CD4-positive, alpha-beta T cell (primary cell): ENCODE measurements at regions not wholly inside any gene's neighbourhood (a gene's known extent, or its start where the extent isn't known, plus 50 kb on each side); places are given as distances from the start of the nearest gene placed in this dataset.

Experiments
- ATAC-seq: fragments of 200-7000 bp; cut with Tn5 transposase; one replicate; pipeline ENCODE4 v1.10.0; 2022; ENCODE audit warnings: mild to moderate bottlenecking; ENCODE audit not compliant: poor library complexity
- CTCF ChIA-PET: fragments of 350-600 bp; sonication (Branson Sonifier 250); formaldehyde crosslinking; loops from one replicate; lab custom pipeline; 2021; ENCODE audit warnings: antibody characterized with exemption, inconsistent platforms; lab: Charles Lee
- POLR2A ChIA-PET: fragments of 350-600 bp; sonication (Branson Sonifier 250); formaldehyde crosslinking; loops from one replicate; lab custom pipeline; 2021; ENCODE audit warnings: antibody characterized with exemption, inconsistent platforms; lab: Charles Lee
- DNase-seq, 14 experiments: peaks; one replicate each; pipeline ENCODE4 v3.0.0-alpha.2; 2013 to 2020; ENCODE audit warnings: mixed read lengths in 2 of 14
- H3K27ac ChIP-seq, 2 donors: one replicate each; pipeline versions ENCODE4 v1.5.1 to v1.7.0; 2013; ENCODE audit warnings: low read length in 2 of 2, low read depth in 1 of 2, mild to moderate bottlenecking in 1 of 2
- H3K27me3 ChIP-seq, 2 experiments: 1 replicate in 1 of 2; 2 replicates in 1 of 2; pipeline versions ENCODE4 v1.6.1 to v1.7.0; 2013; ENCODE audit warnings: low read length in 2 of 2, control low read depth in 1 of 2, mild to moderate bottlenecking in 1 of 2, moderate library complexity in 1 of 2; ENCODE audit not compliant: insufficient read depth in 2 of 2, control insufficient read depth in 1 of 2
- H3K36me3 ChIP-seq: one replicate; pipeline ENCODE4 v1.6.1; 2013; ENCODE audit warnings: low read length, control low read depth; ENCODE audit not compliant: insufficient read depth
- H3K4me1 ChIP-seq: one replicate; pipeline ENCODE4 v1.6.1; 2013; ENCODE audit warnings: low read length, control low read depth; ENCODE audit not compliant: insufficient read depth
- H3K4me3 ChIP-seq: one replicate; pipeline ENCODE4 v1.5.1; 2013; ENCODE audit warnings: mild to moderate bottlenecking, low read length, moderate library complexity
- H3K9me3 ChIP-seq, 2 experiments: 1 replicate in 1 of 2; 2 replicates in 1 of 2; pipeline versions ENCODE4 v1.6.1 to v1.7.0; 2013; ENCODE audit warnings: low read length in 2 of 2, mild to moderate bottlenecking in 2 of 2, control low read depth in 1 of 2, moderate library complexity in 1 of 2; ENCODE audit not compliant: control insufficient read depth in 1 of 2, insufficient read depth in 1 of 2
- H3K27ac Mint-ChIP-seq: one replicate; pipeline ENCODE4 v1.8.0; 2020; ENCODE audit warnings: mixed read lengths
- H3K27me3 Mint-ChIP-seq: one replicate; pipeline ENCODE4 v1.8.0; 2021; ENCODE audit warnings: mixed read lengths
- H3K36me3 Mint-ChIP-seq: one replicate; pipeline ENCODE4 v1.8.0; 2021; ENCODE audit warnings: low read depth, mixed read lengths
- H3K4me1 Mint-ChIP-seq: one replicate; pipeline ENCODE4 v1.8.0; 2021; ENCODE audit warnings: low read depth, mixed read lengths
- H3K4me3 Mint-ChIP-seq: one replicate; pipeline ENCODE4 v1.8.0; 2020; ENCODE audit warnings: mild to moderate bottlenecking, mixed read lengths
- H3K9me3 Mint-ChIP-seq: one replicate; pipeline ENCODE4 v1.8.0; 2020; ENCODE audit warnings: mixed read lengths
- CTCF ChIP-seq: fragments of 200-600 bp; IDR thresholded peaks from one replicate; pipeline ENCODE4 v1.8.0; 2022; ENCODE audit warnings: antibody characterized with exemption, mild to moderate bottlenecking
- intact Hi-C, 2 experiments: fragments of 100-400 bp; cut with DNase I in 1 of 2; cut with micrococcal nuclease in 1 of 2; formaldehyde crosslinking; loops; one replicate each; pipeline versions ENCODE4 v1.15.1 to v1.9.0; 2023 to 2025; cut with DNase I, micrococcal nuclease

- no peaks in the 10 kb centered on the region for H3K27me3 ChIP-seq
- DNase-seq (no peak), ATAC-seq (no peak)
- TF ChIP-seq CTCF, result no peak
- Mint-ChIP-seq H3K9me3 (peaks cover 11% of the 10 kb centered on the region), H3K4me3 (no peak overlapping the region), H3K36me3 (no peaks in the 10 kb centered on the region), H3K27me3 (no peaks in the 10 kb centered on the region), H3K4me1 (no peaks in the 10 kb centered on the region), H3K27ac (no peak overlapping the region)
- H3K9me3 ChIP-seq, result peaks cover under 1 to 3% of the 10 kb centered on the region in 2 experiments
- H3K4me1 ChIP-seq, result no peaks in the 10 kb centered on the region
- no peak overlapping the region for H3K27ac ChIP-seq
- POLR2A ChIA-PET, result no interaction called here
- intact Hi-C loops, result no loop called here
- CTCF ChIA-PET, result no interaction called here
- H3K4me3 ChIP-seq, result no peak overlapping the region
- no peaks in the 10 kb centered on the region for H3K36me3 ChIP-seq
These were observed 359.3 kb upstream of the CDH18 start for GRCh38 chr5:20347334-20347733.

GRCh38 chr5:20340126-20340525 is 352.1 kb upstream of the CDH18 start:
- no peak overlapping the region for H3K27ac ChIP-seq
- DNase-seq (no peak), ATAC-seq (no peak)
- no peaks in the 10 kb centered on the region for H3K4me1 Mint-ChIP-seq
- no peak overlapping the region for H3K27ac Mint-ChIP-seq
- intact Hi-C loops, result no loop called here
- no peak overlapping the region for H3K4me3 ChIP-seq
- no peak for TF ChIP-seq CTCF
- H3K9me3 ChIP-seq, result peaks cover 8 to 18% of the 10 kb centered on the region in 2 experiments
- ChIA-PET CTCF (no interaction called here), POLR2A (no interaction called here)
- no peaks in the 10 kb centered on the region for H3K27me3 Mint-ChIP-seq
- H3K36me3 ChIP-seq, result no peaks in the 10 kb centered on the region
- no peaks in the 10 kb centered on the region for H3K27me3 ChIP-seq
- H3K4me1 ChIP-seq, result no peaks in the 10 kb centered on the region
- H3K4me3 Mint-ChIP-seq, result no peak overlapping the region
- H3K36me3 Mint-ChIP-seq, result no peaks in the 10 kb centered on the region
- peaks cover 10% of the 10 kb centered on the region for H3K9me3 Mint-ChIP-seq

DNA sequence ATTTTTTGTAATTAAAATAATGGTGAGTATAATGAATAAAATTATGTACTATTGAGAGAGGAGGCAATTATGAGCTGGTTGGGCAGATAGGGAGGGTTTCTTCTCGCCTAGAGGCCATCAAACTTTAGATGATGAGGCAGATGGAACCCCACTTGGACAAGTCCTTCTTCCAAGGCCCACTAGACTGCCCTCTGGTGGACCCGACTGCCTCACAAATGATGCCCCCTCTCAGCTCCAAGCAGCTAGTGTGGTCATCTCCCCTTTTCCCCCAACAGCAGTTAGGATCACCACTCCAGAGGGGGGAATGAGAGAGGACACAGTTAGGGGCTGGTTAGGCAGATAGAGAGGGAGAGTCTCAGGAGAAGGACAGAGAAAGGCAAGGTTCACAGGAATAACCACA is 348.0 kb upstream of the CDH18 start:
- Mint-ChIP-seq H3K27me3 (no peaks in the 10 kb centered on the region), H3K36me3 (no peaks in the 10 kb centered on the region), H3K4me1 (no peaks in the 10 kb centered on the region), H3K4me3 (no peak overlapping the region), H3K9me3 (peaks cover 17% of the 10 kb centered on the region), H3K27ac (no peak overlapping the region)
- no peak overlapping the region for H3K4me3 ChIP-seq
- H3K36me3 ChIP-seq, result no peaks in the 10 kb centered on the region
- ATAC-seq, result no peak
- H3K9me3 ChIP-seq, result peaks cover 13 to 15% of the 10 kb centered on the region in 2 experiments
- H3K27me3 ChIP-seq, result no peaks in the 10 kb centered on the region
- ChIA-PET POLR2A (no interaction called here), CTCF (no interaction called here)
- no peaks in the 10 kb centered on the region for H3K4me1 ChIP-seq
- no peak for TF ChIP-seq CTCF
- no peak for DNase-seq
- intact Hi-C loops, result no loop called here
- H3K27ac ChIP-seq, result no peak overlapping the region
